ENCODE measurements at regions not wholly inside any gene's neighbourhood (a gene's known extent, or its start where the extent isn't known, plus 50 kb on each side); places are given as distances from the start of the nearest gene placed in this dataset.

GRCh38 chr2:217199255-217199630 is 339.4 kb upstream of the TNP1 start:
- no peak for DNase-seq

GRCh38 chr2:217195658-217196446 is 336.0 kb upstream of the TNP1 start:
- intact Hi-C loops (cut with DNase I) = no loop called here

More at GRCh38 chr2:217199255-217199630, 339.4 kb upstream of the TNP1 start:
- intact Hi-C loops (cut with DNase I) = no loop called here

GRCh38 chr2:217195016-217195415 is 335.2 kb upstream of the TNP1 start:
- intact Hi-C loops (cut with DNase I) = no loop called here
- no peak for DNase-seq

More at GRCh38 chr2:217195658-217196446, 336.0 kb upstream of the TNP1 start:
- DNase-seq = no peak

- DNase-seq = no peak
Measured at GRCh38 chr2:217193431-217194340, 333.8 kb upstream of the TNP1 start.

GRCh38 chr2:217192366-217192765 is 332.5 kb upstream of the TNP1 start:
- intact Hi-C loops (cut with DNase I) = no loop called here
- no peak for DNase-seq

More at GRCh38 chr2:217193431-217194340, 333.8 kb upstream of the TNP1 start:
- intact Hi-C loops (cut with DNase I) = no loop called here

- no peak for DNase-seq
- intact Hi-C loops (cut with DNase I) = no loop called here
Measured at GRCh38 chr2:217189747-217190146, 329.9 kb upstream of the TNP1 start.

GRCh38 chr2:217189131-217189530 is 329.3 kb upstream of the TNP1 start:
- DNase-seq = no peak
- intact Hi-C loops (cut with DNase I) = no loop called here

- no peak for DNase-seq
Measured at GRCh38 chr2:217186668-217187159, 326.9 kb upstream of the TNP1 start.

GRCh38 chr2:217186152-217186551 is 326.3 kb upstream of the TNP1 start:
- DNase-seq = no peak
- intact Hi-C loops (cut with DNase I) = no loop called here

More at GRCh38 chr2:217186668-217187159, 326.9 kb upstream of the TNP1 start:
- intact Hi-C loops (cut with DNase I) = no loop called here

- intact Hi-C loops (cut with DNase I) = no loop called here
- no peak for DNase-seq
Measured at GRCh38 chr2:217185265-217185995, 325.6 kb upstream of the TNP1 start.

GRCh38 chr2:217184242-217184641 is 324.4 kb upstream of the TNP1 start:
- DNase-seq = no peak
- intact Hi-C loops (cut with DNase I) = no loop called here

GRCh38 chr2:217183471-217183870 is 323.6 kb upstream of the TNP1 start:
- DNase-seq = no peak
- intact Hi-C loops (cut with DNase I) = no loop called here

- intact Hi-C loops (cut with DNase I) = no loop called here
Measured at GRCh38 chr2:217182926-217183325, 323.1 kb upstream of the TNP1 start.

GRCh38 chr2:217181512-217181911 is 321.6 kb upstream of the TNP1 start:
- no peak for DNase-seq
- intact Hi-C loops (cut with DNase I) = no loop called here

More at GRCh38 chr2:217182926-217183325, 323.1 kb upstream of the TNP1 start:
- DNase-seq = no peak

GRCh38 chr2:217179854-217180253 is 320.0 kb upstream of the TNP1 start:
- intact Hi-C loops (cut with DNase I) = no loop called here
- no peak for DNase-seq

- intact Hi-C loops (cut with DNase I) = no loop called here
- DNase-seq = no peak
Measured at GRCh38 chr2:217178341-217178740, 318.5 kb upstream of the TNP1 start.

- no peak for DNase-seq
- intact Hi-C loops (cut with DNase I) = no loop called here
Measured at GRCh38 chr2:217177720-217178119, 317.9 kb upstream of the TNP1 start.

- DNase-seq = no peak
- intact Hi-C loops (cut with DNase I) = no loop called here
Measured at GRCh38 chr2:217171874-217172273, 312.0 kb upstream of the TNP1 start.

- DNase-seq = no peak
- intact Hi-C loops (cut with DNase I) = loop anchor here (5.0 to 10.0 kb wide), 2 partner anchors 471 to 546 kb away; partner anchors contain the start of gene IGFBP5
Measured at GRCh38 chr2:217168496-217168895, 308.6 kb upstream of the TNP1 start.
